GM21619 (cell line): ENCODE measurements at regions not wholly inside any gene's neighbourhood (a gene's known extent, or its start where the extent isn't known, plus 50 kb on each side); places are given as distances from the start of the nearest gene placed in this dataset.

Source experiments
- ATAC-seq: cut with Tn5 transposase; IDR thresholded peaks from one replicate; pipeline ENCODE4 v1.9.1; 2021; ENCODE audit not compliant: unreplicated experiment

GRCh38 chr2:59012234-59012633 lies 771.1 kb upstream of the FANCL start:
- no peak for ATAC-seq

- ATAC-seq: no peak
Observed at GRCh38 chr2:59008950-59009349, 767.8 kb upstream of the FANCL start.

- no peak for ATAC-seq
Observed at GRCh38 chr2:59005836-59006615, 764.9 kb upstream of the FANCL start.

GRCh38 chr2:59004621-59005020 lies 763.5 kb upstream of the FANCL start:
- no peak for ATAC-seq

- ATAC-seq: no peak
Observed at GRCh38 chr2:59000796-59001195, 759.7 kb upstream of the FANCL start.

GRCh38 chr2:58992062-58992706 lies 751.1 kb upstream of the FANCL start:
- no peak for ATAC-seq

GRCh38 chr2:58991357-58991756 lies 750.2 kb upstream of the FANCL start:
- no peak for ATAC-seq

GRCh38 chr2:58985541-58985940 lies 744.4 kb upstream of the FANCL start:
- no peak for ATAC-seq

- ATAC-seq: no peak
Observed at GRCh38 chr2:58984731-58985130, 743.6 kb upstream of the FANCL start.

GRCh38 chr2:58983111-58983510 lies 742.0 kb upstream of the FANCL start:
- ATAC-seq: no peak

- ATAC-seq: no peak
Observed at GRCh38 chr2:58981237-58981636, 740.1 kb upstream of the FANCL start.

- no peak for ATAC-seq
Observed at GRCh38 chr2:58976375-58977071, 735.4 kb upstream of the FANCL start.

GRCh38 chr2:58974881-58975280 lies 733.8 kb upstream of the FANCL start:
- no peak for ATAC-seq

- ATAC-seq: no peak
Observed at GRCh38 chr2:58974426-58974825, 733.3 kb upstream of the FANCL start.

GRCh38 chr2:58973811-58974281 lies 732.7 kb upstream of the FANCL start:
- ATAC-seq: no peak

- ATAC-seq: no peak
Observed at GRCh38 chr2:58972737-58973136, 731.6 kb upstream of the FANCL start.

- no peak for ATAC-seq
Observed at GRCh38 chr2:58971511-58972360, 730.6 kb upstream of the FANCL start.

- no peak for ATAC-seq
Observed at GRCh38 chr2:58970365-58970764, 729.2 kb upstream of the FANCL start.

- ATAC-seq: no peak
Observed at GRCh38 chr2:58968885-58969284, 727.8 kb upstream of the FANCL start.

- no peak for ATAC-seq
Observed at GRCh38 chr2:58967736-58968135, 726.6 kb upstream of the FANCL start.

- no peak for ATAC-seq
Observed at GRCh38 chr2:58965602-58966001, 724.5 kb upstream of the FANCL start.
